Large intestine (tissue), 3 donors: ENCODE measurements at regions not wholly inside any gene's neighbourhood (a gene's known extent, or its start where the extent isn't known, plus 50 kb on each side); places are given as distances from the start of the nearest gene placed in this dataset.
A peak's percentile ranks its signal among the peaks of the same experiment; 100 is the strongest.

Source experiments
- DNase-seq, 2 donors: peaks; one replicate each; pipeline versions ENCODE4 v3.0.0 to v3.0.0-alpha.2; 2013
- H3K27ac ChIP-seq: one replicate; pipeline ENCODE4 v1.5.1; 2013; ENCODE audit warnings: low read length
- H3K27me3 ChIP-seq: 2 replicates; pipeline ENCODE4 v1.6.1; 2013; ENCODE audit warnings: low read length; ENCODE audit not compliant: control insufficient read depth, insufficient read depth
- H3K36me3 ChIP-seq: 2 replicates; pipeline ENCODE4 v1.6.1; 2013; ENCODE audit warnings: low read length; ENCODE audit not compliant: control insufficient read depth, insufficient read depth
- H3K4me1 ChIP-seq: one replicate; pipeline ENCODE4 v1.6.1; 2013; ENCODE audit warnings: low read length; ENCODE audit not compliant: control insufficient read depth, insufficient read depth
- H3K4me3 ChIP-seq: one replicate; pipeline ENCODE4 v1.5.1; 2013; ENCODE audit warnings: low read length
- H3K9me3 ChIP-seq: one replicate; pipeline ENCODE4 v1.6.1; 2013; ENCODE audit warnings: mild to moderate bottlenecking, low read depth, low read length, moderate library complexity; ENCODE audit not compliant: control insufficient read depth
- WGBS: methylation state at CpG from one replicate; pipeline ENCODE4 v1.1.5; 2013; ENCODE audit warnings: low lambda C conversion rate; ENCODE audit not compliant: insufficient coverage; 5-methylcytosine and 5-hydroxymethylcytosine counted together

DNA sequence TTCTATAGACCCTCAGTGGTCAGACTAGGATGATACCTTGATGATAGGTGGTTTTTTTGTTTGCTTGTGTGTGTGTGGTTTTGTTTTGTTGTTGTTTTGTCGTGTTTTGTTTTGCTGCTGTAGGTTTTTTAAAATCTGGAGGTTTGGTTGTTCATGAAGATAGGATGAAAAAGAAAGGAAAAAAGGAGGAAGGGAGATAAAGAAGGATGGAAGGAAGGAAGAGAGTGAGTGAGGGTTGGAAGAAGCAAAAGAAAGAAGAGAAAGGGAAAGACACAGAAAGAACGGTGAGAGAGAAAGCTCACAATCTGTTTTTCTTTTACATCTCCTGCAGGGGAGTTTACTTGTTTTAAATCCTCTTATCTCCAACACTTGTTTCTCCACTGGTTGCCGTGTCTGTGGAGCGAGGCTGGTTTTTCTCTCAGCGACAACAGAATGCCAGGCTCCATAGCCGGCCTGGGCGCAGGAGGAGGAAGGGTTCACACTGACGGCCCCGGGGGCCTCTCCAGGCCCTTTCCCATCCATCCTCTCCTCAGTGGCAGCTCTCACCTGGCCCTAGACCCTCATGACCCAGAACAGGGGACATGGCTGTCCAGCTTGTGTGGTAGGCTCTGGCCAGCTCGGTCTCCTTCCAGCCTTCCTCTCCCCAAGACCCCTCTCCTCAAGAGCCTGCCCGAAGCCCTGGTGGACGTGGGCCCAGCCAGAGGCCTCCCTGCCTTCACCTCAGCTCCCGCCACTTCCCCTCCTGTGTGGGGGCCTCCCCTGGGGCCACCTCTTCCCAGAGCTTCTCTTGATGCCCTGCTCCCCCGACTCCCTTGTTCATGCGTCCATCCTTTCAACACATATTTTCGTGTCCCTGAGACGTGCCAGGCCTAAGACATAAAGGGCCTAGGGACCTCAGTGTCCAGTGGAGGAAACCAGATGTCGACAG, 168.4 kb downstream of the VEGFA start:
- H3K9me3 ChIP-seq = peaks cover 4% of the 10 kb centered on the region
- no peaks in the 10 kb centered on the region for H3K27me3 ChIP-seq
- no peak overlapping the region for H3K4me3 ChIP-seq
- WGBS = 85% methylated on average over 1 of the region's 18 CpGs
- no peak overlapping the region for H3K27ac ChIP-seq
- DNase-seq = no peak
- peaks cover 21% of the 10 kb centered on the region for H3K4me1 ChIP-seq
- H3K36me3 ChIP-seq = no peaks in the 10 kb centered on the region

DNA sequence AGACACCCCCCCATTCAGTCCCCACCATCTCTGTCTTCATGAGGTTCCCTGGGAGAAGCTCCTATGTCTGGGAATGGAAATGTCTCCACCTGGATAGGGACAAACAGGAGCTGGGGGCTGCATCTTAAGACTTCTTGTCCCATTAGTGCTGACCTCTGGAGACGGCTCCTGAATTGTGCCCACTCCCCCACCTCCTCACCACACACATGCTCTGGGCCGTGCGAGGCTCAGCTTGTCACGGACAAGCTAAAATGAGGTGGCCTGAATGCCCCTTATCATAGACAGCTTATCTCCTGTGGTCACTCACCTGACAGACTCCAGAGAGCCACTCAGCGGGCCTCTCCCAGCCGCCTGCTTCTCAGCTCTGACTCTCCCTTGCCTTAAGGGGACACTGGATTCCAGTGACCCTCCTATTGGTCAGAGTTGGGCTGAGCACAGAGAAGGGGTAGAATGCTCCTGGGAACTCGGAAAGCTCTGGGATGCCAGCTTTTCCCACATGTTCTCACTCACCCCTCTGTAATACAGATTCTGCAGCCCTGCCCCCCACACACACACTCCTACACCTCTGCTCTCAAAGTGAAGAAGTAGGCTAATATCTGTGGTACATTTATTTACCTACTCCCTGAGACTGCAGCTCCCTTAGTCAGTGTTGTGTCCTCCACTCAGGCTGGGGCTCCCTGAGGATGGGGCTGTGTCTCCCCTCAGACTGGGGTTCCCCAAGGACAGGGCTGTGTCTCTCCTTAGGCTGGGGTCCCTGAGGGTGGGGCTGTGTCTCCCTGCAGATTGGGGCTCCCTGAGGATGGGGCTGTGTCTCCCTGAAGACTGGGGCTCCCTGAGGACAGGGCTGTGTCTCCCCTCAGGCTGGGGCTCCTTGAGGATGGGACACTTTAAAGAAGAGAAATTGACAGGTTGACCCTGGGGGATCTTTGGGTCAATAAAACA, 167.5 kb downstream of the VEGFA start:
- peaks cover 4% of the 10 kb centered on the region for H3K9me3 ChIP-seq
- no peak overlapping the region for H3K27ac ChIP-seq
- WGBS = no CpG with 5 or more reads among the region's 7 CpGs
- no peaks in the 10 kb centered on the region for H3K36me3 ChIP-seq
- H3K27me3 ChIP-seq = no peaks in the 10 kb centered on the region
- no peak overlapping the region for H3K4me3 ChIP-seq
- DNase-seq = no peak
- peaks cover 30% of the 10 kb centered on the region for H3K4me1 ChIP-seq

DNA sequence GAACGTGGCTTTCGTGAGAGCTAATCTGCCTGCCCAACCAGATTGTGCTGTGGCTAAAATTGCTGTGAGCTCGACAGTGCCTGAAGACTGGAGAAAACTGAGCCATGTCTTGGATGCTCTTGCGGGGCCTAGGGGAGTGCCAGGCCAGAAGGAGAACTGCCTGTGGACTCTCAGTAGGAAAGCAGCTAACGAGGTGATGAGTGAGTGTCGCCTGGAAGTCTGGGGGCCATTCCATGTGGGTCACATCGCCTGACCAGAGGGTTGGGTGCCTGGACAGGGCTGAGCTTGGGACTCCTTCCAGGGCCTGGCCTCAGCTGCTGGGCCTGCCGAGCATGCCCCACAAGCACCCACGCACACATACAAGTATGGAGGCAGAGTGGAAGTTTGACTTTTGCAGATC, 166.5 kb downstream of the VEGFA start:
- Histone ChIP-seq H3K4me1 (peaks cover 27% of the 10 kb centered on the region), H3K27me3 (no peaks in the 10 kb centered on the region), H3K36me3 (no peaks in the 10 kb centered on the region), H3K9me3 (peaks cover 4% of the 10 kb centered on the region), H3K27ac (no peak overlapping the region), H3K4me3 (no peak overlapping the region)
- DNase-seq = no peak
- WGBS = no CpG with 5 or more reads among the region's 9 CpGs

DNA sequence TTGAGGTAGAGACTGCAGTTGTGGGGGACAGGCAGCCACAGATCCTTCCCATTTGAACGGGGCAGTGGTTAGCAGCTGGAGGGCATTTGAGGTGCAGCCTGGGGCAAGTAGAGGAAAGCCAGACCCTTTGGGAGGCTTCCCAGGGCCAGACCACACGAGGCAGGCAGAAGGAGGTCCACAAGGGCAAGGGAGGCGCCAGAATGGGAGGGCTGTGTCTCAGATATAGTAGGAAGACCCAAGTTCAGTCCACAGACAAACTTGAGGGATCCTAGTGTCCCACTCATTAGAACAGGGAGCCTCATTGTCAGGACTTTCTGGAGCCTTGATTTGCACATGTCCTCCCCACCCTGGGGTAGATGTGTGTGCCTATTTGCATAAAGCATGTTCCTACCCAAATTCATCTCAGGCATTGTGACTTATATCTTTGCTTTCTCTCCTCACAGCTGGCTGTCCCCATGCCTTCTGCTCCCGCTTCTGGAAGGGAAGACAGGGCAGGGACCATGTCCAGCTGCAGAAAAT, 166.0 kb downstream of the VEGFA start:
- Histone ChIP-seq H3K27ac (no peak overlapping the region), H3K9me3 (peaks cover 4% of the 10 kb centered on the region), H3K36me3 (no peaks in the 10 kb centered on the region), H3K4me1 (peaks cover 27% of the 10 kb centered on the region), H3K4me3 (no peak overlapping the region), H3K27me3 (no peaks in the 10 kb centered on the region)
- no peak for DNase-seq
- WGBS = no CpG with 5 or more reads among the region's 4 CpGs

DNA sequence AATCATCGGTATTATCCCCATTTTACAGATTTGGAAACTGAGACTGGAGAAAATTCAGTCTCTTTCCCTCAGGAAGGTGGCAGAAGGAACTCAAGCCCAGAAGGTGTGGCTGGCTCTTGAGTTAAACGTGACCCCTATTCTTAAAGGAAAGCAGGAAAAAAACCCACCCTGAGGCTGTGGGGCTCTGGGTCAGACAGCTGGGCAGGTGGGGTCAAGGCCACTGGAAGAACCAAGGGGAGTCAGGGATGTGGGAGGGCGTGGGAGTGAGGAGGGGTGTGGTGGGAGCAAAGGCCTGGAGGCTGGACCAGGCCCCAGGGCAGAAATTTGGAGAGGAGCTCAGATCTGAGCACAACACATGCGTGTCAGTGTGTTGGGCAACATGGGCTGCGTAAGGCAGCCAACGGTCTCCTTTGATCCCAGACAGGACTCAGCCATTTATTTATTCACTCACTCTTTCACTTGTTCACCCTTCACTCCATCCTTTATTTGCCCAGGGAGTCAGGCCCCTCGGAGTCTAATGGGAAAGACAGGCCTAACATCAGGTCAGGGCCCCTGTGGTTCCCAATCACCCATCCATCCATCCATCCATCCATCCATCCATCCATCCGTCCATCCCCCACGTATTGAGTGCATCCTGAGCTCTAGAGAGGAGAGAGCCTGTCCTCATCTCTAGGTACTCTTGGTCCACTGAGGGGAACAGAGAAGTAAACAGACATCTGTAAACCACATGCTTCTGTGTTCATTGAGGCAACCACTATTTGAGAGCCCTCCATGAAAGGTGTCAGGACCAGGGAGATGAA, 165.0 kb downstream of the VEGFA start:
- DNase-seq = no peak
- H3K9me3 ChIP-seq = peaks cover 4% of the 10 kb centered on the region
- H3K4me3 ChIP-seq = no peak overlapping the region
- H3K36me3 ChIP-seq = no peaks in the 10 kb centered on the region
- H3K4me1 ChIP-seq = peaks cover 27% of the 10 kb centered on the region
- WGBS = 100% methylated on average over 1 of the region's 9 CpGs
- no peak overlapping the region for H3K27ac ChIP-seq
- no peaks in the 10 kb centered on the region for H3K27me3 ChIP-seq

DNA sequence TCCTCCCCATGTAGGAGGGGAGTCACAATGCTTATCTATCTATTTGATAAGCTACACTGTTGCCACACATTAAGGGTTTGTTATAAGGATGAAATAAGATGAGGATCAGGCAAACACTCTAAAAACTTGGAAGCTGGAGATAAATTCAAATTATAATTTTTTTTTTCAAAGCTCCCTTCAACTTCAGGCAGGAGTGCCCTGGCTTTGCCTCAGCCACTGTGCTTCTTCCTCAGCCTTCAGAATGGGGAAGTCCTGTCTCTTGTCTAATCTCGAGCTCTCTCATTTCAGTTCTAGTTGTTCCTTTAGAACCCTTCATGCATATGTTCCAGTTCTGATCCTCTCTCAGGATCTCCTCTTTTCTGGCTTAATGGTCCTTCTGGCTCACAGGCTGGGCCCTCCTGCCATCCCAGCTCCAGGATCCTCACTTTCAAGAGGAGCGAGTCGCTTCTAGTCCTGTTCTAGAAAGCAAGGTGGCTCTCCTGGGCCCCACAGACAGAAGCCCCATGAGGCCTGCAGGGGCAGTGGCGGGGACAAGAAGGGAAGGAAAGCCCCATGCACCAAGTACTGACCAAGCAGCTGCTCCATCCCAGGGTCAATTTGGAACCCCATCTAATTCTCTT, 164.3 kb downstream of the VEGFA start:
- WGBS = no CpG with 5 or more reads among the region's 4 CpGs
- no peak overlapping the region for H3K27ac ChIP-seq
- H3K4me1 ChIP-seq = peaks cover 27% of the 10 kb centered on the region

DNA sequence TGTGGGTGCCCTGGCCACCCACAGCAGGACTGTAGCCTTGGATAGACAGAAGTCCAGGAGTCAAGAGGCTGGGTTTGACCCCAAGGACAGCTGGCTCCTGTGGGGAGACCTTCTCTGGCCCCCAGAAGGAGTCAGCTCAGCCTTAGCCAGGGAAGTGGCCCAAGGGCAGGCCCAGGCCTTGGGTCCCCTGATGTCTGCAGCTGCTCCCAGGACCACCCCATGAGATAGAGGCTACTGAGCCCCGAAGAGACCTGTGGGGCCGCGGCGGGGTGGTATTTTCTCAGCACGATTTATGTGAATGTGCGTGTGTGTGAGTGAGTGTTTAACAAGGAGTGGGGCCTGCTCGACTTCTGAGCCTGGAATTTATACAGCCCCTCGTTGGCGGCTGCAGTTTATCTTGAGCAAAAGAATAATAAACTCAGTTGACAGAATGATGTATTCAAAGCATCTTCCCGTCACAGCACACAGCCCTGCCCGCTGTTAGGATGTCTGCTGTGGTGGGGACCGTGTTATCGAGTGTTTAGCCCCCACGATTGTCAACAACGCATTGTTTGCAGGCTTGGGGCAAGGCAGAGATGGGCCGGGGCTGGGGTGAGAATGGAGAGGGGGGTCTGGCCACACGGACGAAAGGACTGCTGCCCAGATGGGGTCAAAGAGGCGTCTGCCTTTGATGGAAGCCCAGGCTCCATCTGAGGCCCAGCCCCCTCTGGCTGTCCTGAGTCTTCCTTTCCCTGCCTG, 163.3 kb downstream of the VEGFA start:
- DNase-seq = peak in 1 of 2 donors; percentile 67
- no peaks in the 10 kb centered on the region for H3K27me3 ChIP-seq

More for the DNA sequence above, 164.3 kb downstream of the VEGFA start:
- Histone ChIP-seq H3K36me3 (no peaks in the 10 kb centered on the region), H3K27me3 (no peaks in the 10 kb centered on the region), H3K4me3 (no peak overlapping the region), H3K9me3 (peaks cover 4% of the 10 kb centered on the region)
- no peak for DNase-seq

DNA sequence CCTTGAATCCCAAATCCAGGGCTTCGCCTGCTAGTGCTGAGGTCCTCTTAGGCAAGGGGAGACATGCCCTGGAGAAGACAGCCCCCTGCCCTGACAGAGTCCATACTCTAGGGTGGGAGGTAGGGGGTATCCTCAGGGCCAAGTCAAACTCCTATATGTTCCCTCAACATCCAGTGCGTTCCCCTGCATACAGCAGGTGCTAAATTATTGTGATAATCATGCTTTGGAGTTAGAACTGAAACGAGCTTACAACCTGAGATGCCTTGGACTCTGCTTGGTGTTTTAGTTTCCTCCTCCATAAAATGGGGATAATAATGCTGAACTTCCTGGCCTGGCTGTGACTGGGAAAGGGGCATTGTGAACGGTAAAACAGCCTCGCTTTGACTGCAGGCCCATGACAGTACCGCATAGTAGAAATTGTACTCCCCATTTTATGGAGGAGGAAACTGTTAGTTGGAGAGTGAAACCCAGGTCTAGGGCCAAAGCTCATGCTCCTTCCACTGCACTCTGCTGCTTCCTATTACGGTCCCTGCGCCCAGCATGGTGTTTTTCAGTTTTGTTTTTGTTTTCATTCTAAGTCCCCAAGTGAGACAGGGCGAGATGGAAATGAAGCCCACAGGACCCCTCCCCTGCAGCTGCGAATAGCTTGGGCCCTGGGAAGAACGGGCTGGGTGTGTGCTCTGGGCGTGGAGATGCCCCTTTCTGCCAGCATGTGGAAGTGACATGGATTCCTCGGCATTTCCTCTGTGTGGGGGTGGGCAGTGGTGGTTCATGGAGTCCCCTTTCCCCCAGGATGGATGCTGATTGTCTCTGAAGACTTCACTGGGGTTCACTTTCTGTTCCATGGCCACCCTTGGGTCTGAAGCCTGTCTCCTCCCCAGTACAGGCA, 162.5 kb downstream of the VEGFA start:
- peaks cover 34% of the 10 kb centered on the region for H3K4me1 ChIP-seq
- no peaks in the 10 kb centered on the region for H3K27me3 ChIP-seq
- H3K9me3 ChIP-seq = no peaks in the 10 kb centered on the region
- WGBS = 47% methylated on average over 2 of the region's 13 CpGs
- no peak overlapping the region for H3K4me3 ChIP-seq
- peak in 1 of 2 donors; percentile 39 for DNase-seq
- no peaks in the 10 kb centered on the region for H3K36me3 ChIP-seq
- peak overlapping the region; percentile 27 for H3K27ac ChIP-seq

More for the DNA sequence above, 163.3 kb downstream of the VEGFA start:
- no peaks in the 10 kb centered on the region for H3K36me3 ChIP-seq
- H3K4me1 ChIP-seq = peaks cover 29% of the 10 kb centered on the region
- H3K4me3 ChIP-seq = no peak overlapping the region
- H3K27ac ChIP-seq = peak overlapping the region; percentile 27
- no peaks in the 10 kb centered on the region for H3K9me3 ChIP-seq
- WGBS = no CpG with 5 or more reads among the region's 19 CpGs
